NCI-H1436 (cell line): ENCODE measurements at regions not wholly inside any gene's neighbourhood (a gene's known extent, or its start where the extent isn't known, plus 50 kb on each side); places are given as distances from the start of the nearest gene placed in this dataset.
"Not testable (repeated sequence)": the region's sequence is repeated elsewhere in the genome, so short reads cannot be mapped to it uniquely, and the experiment has no call there.

Experiments
- DNase-seq: peaks from one replicate; lab custom pipeline; 2025; lab: John Stamatoyannopoulos, UW

GRCh38 chr2:129559101-129559500, 420.4 kb upstream of the RAB6C start:
- DNase-seq, result no peak

GRCh38 chr2:129565551-129566109, 413.8 kb upstream of the RAB6C start:
- no peak for DNase-seq

DNA sequence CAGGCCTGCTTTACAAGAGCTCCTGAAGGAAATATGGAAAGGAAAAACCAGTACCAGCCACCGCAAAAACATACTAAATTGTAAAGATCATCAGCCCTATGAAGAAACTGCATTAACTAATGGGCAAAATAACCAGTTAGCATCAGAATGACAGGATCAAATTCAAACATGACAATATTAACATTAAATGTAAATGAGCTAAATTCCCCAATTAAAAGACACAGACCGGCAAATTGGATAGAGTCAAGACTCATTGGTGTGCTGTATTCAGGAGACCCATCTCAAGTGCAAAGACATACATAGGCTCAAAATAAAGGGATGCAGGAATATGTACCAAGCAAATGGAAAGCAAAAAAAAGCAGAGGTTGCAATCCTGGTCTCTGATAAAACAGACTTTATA, 408.7 kb upstream of the RAB6C start:
- DNase-seq, result not testable (repeated sequence)

DNA sequence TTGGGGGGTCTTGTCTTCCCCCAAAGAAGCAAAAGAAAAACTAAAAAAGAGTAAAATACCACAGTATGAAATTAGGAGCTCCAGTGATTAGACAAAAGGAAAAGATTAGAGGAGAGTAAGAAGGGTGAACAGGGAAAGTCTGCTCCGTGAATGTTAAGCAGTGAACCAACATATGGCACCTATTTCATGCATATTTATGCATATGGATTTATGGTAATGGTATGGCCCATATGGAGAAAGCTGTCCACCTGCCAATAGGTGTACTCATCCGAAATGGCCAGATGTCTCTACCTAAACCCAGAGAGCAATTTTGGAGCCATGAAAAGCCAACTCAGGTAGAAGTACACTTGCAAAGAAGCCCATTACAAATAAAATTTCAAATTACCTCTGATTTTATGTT, 404.0 kb upstream of the RAB6C start:
- no peak for DNase-seq

DNA sequence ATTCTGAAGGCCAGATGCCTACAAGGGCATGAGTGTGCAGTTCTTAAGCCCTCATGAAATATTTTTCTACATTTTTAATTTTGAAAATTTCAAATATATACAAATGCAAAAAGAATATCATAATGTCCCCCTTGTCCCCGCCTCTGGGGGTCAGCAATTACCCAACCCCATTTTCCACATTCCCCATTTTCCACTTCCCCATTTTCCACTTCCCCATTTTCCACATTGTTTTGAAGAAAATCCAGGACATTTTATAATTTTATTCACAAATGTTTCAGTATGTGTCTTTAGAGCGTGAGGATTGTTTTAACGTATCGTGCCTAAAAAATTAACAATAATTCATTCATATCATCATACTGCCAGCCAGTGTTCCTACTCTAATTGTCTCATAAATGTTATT, 403.6 kb upstream of the RAB6C start:
- no peak for DNase-seq

- no peak for DNase-seq
Observed at GRCh38 chr2:129580001-129580400, 399.5 kb upstream of the RAB6C start.

DNA sequence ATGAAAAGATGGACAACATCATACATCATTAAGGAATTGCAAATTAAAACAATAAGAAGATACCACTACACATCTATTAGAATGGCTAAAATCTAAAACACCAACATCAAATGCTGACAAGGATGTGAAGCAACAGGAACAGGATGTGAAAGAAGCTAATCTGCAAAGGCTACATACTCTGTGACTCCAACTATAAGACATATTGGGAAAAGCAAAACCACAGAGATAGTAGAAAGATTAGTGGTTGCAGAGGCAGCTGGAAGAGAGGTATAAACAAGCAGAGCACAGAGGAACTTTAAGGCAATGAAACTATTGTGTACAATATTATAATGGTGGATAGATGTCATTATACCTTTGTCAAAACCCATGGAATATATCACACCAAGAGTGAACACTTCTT, 393.7 kb upstream of the RAB6C start:
- DNase-seq, result no peak

- DNase-seq, result no peak
Observed at GRCh38 chr2:129587426-129588064, 391.9 kb upstream of the RAB6C start.

DNA sequence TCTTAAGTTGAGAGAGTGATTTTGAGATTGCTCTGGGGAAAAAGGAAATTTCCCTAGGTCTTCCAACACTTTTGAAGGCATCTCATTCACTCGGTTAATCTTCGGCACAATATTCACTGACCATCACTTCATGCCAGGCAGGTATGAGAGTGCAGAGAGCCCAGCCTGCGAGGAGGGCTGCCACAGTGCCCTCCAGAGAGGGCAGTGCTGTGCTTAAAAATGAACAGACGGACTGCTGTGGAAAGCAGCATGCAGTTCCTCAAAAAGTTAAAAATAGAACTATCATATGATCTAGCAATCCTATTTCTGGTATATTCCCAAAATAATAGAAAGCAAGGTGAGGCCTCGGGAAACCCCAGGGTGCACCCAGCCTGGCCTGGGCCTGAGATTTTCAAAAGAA, 374.9 kb upstream of the RAB6C start:
- no peak for DNase-seq

GRCh38 chr2:129605646-129606045, 373.8 kb upstream of the RAB6C start:
- no peak for DNase-seq

DNA sequence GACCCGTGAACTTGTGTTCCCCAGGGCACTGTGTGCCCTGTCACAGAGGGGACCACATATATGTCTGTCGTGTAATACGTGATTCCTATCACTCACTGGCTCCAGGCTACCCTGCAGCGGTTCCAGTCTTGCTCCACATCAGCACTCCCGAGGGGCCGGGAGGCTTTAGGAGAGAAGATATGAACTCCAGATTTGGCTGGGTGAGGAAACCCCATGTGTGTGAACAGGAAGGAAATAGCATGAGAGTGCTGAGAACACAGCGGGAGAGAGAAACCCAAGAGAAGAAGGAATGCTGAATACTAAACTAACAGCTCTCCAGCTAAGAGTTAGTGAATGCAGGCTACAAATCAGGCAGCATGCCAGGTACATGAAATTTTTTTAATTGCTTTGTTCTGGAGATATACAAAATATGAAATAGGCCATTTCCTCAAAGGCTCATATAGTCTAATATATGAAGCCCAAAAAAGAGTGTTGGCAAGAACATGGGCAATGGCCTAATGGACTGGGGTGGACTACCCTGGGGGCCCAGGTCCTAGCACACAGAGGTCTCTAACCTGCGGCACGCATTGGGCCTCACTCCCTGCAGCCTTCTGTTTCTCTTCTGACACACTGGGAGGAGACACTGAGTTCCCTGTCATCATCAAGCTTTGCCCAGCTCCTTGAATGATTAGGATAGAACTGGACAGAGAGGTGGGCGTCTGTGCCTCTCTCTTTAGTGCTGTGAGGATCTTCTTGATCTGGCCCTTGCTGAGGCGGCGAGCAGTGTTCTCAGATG, 372.8 kb upstream of the RAB6C start:
- DNase-seq, result no peak

DNA sequence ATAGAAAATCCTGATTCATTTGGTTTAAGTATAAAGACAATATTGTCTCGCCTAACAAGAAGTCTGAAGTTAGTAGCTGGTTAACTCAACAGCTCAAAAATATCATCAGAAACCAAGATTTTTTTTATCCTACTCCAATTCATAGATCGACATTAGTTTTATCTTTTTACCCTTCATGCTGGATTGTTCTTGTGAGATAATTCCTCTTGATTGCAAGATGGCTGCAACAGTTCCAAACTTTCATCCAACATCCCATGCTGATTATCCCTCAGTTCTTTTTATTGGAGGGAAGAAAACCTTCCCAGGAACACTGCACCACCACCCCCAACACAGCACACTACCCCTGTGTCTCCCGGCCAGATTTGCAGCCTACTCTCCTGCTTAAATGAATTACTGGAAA, 370.2 kb upstream of the RAB6C start:
- DNase-seq, result no peak

GRCh38 chr2:129610766-129611165, 368.7 kb upstream of the RAB6C start:
- no peak for DNase-seq

GRCh38 chr2:129611471-129611870, 368.0 kb upstream of the RAB6C start:
- no peak for DNase-seq

GRCh38 chr2:129619471-129619870, 360.0 kb upstream of the RAB6C start:
- DNase-seq, result no peak

DNA sequence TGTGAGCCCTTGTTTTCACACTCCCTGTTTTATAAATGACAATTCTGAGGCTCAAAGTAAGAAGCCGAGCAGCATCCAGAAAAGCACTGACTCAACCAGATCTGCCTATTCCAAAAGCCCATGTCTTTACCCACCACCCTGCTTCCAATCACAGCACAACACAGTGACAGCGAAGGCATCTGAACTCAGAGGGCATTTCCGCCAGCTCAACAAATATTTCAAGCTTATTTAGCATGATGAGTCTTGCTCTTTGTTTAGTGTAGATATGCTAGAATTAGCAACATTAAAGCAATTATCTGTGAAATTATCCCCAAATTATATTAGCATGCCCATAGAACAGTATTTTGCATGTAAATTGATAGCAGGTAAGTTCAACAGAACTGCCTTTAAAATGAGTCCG, 359.1 kb upstream of the RAB6C start:
- no peak for DNase-seq

GRCh38 chr2:129623783-129624182, 355.7 kb upstream of the RAB6C start:
- no peak for DNase-seq

DNA sequence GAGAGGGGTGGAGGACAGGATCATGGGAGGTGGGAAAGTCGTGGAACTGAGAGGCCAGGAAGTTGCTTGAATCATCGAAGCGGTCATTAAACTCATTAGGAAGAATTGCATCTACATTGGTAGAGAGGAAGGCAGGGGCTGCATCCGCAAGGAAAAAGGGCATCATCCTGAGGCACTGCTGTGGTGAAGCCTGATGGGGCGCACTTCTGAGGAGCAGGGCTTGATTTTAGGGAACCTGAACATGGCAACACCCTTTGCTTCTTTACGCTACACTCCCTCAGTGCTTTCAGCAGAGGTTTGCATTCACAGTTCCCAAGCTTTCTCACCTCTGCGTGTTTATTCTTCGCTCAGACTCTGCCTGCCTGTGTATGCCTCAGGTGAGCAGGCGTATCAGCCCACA, 352.0 kb upstream of the RAB6C start:
- no peak for DNase-seq

DNA sequence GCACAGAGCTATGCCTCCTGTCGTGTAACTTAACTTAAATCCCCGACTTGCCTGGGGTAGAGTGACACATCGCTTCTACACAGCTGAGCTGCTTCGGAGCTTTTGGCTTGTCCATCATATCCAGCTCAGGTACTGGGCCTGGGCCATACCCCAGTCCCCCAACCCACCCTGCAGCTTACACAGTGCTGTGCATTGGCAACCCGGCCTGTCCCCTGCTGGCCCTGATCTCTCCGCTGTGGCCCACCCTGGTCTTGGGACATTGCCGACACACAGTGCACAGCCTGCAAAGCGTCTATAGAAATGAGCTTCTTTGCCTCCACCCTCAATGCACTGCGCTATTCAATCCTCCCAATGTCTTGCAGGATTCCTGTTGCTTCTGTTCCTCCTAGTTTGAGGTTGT, 342.8 kb upstream of the RAB6C start:
- DNase-seq, result no peak

DNA sequence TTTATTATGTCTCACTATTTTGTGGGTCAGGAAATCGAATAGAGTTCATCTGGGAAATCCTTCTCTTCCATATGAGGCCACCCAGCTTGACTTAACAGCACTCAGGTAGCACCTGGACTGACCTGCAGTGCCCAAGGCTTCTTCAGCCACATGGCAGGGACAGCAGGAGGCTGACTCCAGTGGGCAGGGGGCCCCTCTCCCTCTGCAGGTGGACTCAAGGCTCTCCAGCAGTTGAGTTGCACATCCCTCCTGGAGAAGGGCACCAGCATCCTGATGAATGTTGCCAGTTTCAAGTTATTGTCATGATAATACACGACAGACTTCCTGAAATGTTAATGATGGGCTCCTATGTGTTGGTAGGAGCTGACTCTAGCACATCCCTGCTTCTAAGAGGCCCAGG, 338.1 kb upstream of the RAB6C start:
- no peak for DNase-seq

- DNase-seq, result no peak
Observed at GRCh38 chr2:129642526-129643043, 336.9 kb upstream of the RAB6C start.

DNA sequence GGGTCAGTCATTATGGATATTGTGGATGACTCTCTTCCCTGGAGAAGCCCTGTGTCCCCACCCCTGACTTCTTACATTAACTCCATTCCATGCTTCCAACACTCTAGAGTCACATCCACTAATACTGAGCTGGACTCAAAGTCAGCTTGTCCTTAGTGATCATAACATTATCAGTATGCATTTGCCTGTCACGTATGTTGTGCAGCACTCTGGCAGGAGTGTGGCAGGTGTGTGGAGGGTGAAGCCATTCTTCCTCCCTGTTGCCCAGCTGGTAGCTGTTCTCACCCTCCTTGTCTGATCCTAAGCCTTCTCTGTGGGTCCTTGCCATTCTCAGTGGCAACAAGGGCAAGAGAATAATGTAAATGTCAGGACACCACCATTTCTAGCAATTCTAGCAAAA, 334.1 kb upstream of the RAB6C start:
- no peak for DNase-seq

DNA sequence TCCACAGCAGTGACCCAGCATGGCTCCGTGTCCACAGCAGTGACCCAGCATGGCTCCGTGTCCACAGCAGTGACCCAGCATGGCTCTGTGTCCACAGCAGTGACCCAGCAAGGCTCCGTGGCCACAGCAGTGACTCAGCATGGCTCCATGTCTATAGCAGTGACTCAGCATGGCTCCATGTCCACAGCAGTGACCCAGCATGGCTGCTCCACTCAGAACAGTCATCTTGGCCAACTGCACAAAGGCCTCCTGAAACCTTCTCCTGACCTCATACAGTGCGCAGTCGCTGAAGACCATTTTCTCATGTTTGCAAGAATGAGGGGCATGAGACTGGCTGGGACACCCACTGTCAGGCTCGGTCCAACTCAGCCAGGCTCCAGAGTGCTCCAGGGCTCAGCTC, 333.4 kb upstream of the RAB6C start:
- no peak for DNase-seq
